ENCODE measurements at regions not wholly inside any gene's neighbourhood (a gene's known extent, or its start where the extent isn't known, plus 50 kb on each side); places are given as distances from the start of the nearest gene placed in this dataset.
"Not testable (repeated sequence)": the region's sequence is repeated elsewhere in the genome, so short reads cannot be mapped to it uniquely, and the experiment has no call there.

GRCh38 chr7:118420888-118421287 lies 196.4 kb downstream of the ANKRD7 start:
- DNase-seq = no peak

- no peak for DNase-seq
Observed at GRCh38 chr7:118429141-118429540, 204.6 kb downstream of the ANKRD7 start.

GRCh38 chr7:118436663-118437062 lies 212.2 kb downstream of the ANKRD7 start:
- DNase-seq = no peak

GRCh38 chr7:118449030-118449429 lies 224.5 kb downstream of the ANKRD7 start:
- not testable (repeated sequence) for DNase-seq

GRCh38 chr7:118449797-118450567 lies 225.5 kb downstream of the ANKRD7 start:
- no peak for DNase-seq

GRCh38 chr7:118452128-118452527 lies 227.6 kb downstream of the ANKRD7 start:
- DNase-seq = no peak

GRCh38 chr7:118467381-118467780 lies 242.9 kb downstream of the ANKRD7 start:
- no peak for DNase-seq

GRCh38 chr7:118472581-118472980 lies 248.1 kb downstream of the ANKRD7 start:
- DNase-seq = no peak

- DNase-seq = no peak
Observed at GRCh38 chr7:118473271-118473670, 248.8 kb downstream of the ANKRD7 start.

- no peak for DNase-seq
Observed at GRCh38 chr7:118476036-118476435, 251.5 kb downstream of the ANKRD7 start.

GRCh38 chr7:118477036-118477435 lies 252.5 kb downstream of the ANKRD7 start:
- no peak for DNase-seq

- no peak for DNase-seq
Observed at GRCh38 chr7:118478236-118478635, 253.7 kb downstream of the ANKRD7 start.

GRCh38 chr7:118478931-118479330 lies 254.4 kb downstream of the ANKRD7 start:
- no peak for DNase-seq

GRCh38 chr7:118492466-118492865 lies 268.0 kb downstream of the ANKRD7 start:
- no peak for DNase-seq

GRCh38 chr7:118496138-118496644 lies 271.7 kb downstream of the ANKRD7 start:
- DNase-seq = no peak

- DNase-seq = no peak
Observed at GRCh38 chr7:118502235-118502634, 277.7 kb downstream of the ANKRD7 start.

GRCh38 chr7:118511146-118511545 lies 286.6 kb downstream of the ANKRD7 start:
- DNase-seq = no peak

GRCh38 chr7:118517275-118517674 lies 292.8 kb downstream of the ANKRD7 start:
- DNase-seq = no peak

GRCh38 chr7:118525020-118525419 lies 300.5 kb downstream of the ANKRD7 start:
- no peak for DNase-seq

- no peak for DNase-seq
Observed at GRCh38 chr7:118531566-118531965, 307.1 kb downstream of the ANKRD7 start.

GRCh38 chr7:118559207-118559606 lies 334.7 kb downstream of the ANKRD7 start:
- no peak for DNase-seq

GRCh38 chr7:118563311-118563710 lies 338.8 kb downstream of the ANKRD7 start:
- DNase-seq = no peak

GRCh38 chr7:118572604-118573003 lies 348.1 kb downstream of the ANKRD7 start:
- DNase-seq = no peak

GRCh38 chr7:118573085-118573484 lies 348.6 kb downstream of the ANKRD7 start:
- peak; percentile 7 for DNase-seq

GRCh38 chr7:118575393-118575948 lies 351.0 kb downstream of the ANKRD7 start:
- DNase-seq = no peak

Data from NCI-H345 (cell line).